ENCODE measurements at regions not wholly inside any gene's neighbourhood (a gene's known extent, or its start where the extent isn't known, plus 50 kb on each side); places are given as distances from the start of the nearest gene placed in this dataset.

DNA sequence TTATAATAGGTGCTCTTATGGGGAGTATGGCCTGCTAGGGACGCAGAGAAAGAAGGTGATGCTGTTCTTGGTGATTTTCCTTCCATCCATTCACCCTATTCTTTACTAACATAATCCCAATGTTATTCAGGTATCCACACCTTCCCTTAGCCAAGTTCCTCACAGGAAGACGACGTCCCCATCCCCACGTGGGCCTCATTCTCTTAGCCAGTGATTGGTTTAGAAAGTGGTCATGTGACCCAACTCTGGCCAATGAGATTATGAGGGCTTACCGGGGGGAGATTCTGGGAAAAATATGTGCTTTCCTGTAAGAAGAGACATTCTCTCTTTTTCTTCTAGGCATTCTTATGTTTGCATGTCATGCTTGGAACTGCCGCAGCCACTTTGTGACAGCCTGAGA, 474.7 kb downstream of the HAPSTR1 start:
- DNase-seq (ENCODE audit: low read depth, low spot score): no peak

DNA sequence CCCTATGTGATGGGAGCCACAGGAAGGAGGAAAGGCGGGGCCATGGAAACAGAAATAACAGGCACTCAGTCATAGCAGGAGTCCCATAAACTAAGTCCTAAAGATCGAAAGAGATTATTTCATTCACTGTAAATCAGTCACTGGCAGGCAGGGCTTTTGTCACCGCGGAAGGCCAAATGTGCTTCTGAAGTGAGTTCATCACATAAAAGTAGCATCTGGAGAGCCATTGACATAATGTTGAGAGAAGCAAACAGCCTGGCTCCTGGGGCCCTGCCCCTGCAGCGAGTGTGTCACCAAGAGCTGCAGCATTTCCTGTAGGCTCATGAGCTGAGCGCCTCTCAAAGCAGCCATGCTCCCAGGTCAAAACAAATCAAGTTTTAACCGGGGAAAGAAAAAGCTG, 476.2 kb downstream of the HAPSTR1 start:
- no peak for DNase-seq (ENCODE audit: low read depth, low spot score)

DNA sequence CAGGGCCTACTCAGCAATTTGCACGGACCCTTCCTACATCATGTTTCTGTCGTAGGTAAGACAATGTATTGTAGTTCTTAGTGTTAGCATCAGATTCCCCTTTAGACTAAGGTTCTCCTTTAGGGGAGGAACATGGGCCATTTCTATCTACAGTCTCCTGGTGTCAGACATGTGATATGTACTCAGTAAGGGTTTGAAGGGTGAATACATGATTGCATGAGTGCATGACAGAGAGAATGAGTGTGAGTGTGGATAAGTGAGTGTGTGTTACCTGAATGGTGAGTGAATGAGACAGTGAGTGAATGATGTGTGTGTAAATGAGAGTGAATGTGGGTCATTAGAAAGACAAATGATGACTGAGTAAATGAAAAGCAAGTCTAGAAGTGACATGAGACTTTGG, 476.8 kb downstream of the HAPSTR1 start:
- DNase-seq (ENCODE audit: low read depth, low spot score): no peak

DNA sequence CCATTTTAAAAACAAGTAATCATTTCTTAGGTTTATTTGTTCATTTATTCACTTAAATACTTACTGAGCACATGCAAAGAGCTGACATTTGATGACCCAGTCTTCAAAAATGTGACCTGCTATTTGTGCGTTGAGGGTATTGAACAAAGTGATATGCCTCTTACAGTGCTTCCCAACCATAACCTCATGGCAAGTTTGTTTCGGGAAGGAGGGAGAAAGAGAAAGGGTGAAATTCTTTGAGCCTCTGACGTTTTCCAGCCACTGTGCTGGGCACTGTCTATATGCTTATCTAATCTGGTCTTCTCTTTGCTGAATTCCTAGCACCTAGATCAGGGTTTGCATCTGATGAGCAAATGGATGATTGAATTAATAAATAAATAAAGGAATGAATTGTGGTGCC, 479.1 kb downstream of the HAPSTR1 start:
- DNase-seq (ENCODE audit: low read depth, low spot score): no peak

DNA sequence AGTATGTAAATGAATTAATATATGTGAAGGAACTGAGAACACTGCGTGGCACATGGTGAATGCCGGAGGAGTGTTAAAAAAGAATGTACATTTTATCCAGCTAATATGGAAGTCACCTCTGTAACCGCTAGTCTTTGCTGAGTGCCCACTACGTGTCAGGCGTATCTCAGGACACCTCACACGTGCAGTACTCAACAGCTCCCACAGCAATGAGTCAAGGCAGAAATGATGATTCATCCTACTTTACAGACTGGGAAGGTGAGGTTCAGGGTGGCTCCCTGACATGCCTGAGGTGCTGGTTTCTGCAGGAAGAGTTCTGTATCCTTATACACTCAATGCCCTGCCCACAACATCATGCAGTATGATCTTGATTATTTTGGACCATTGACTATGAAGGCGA, 487.0 kb downstream of the HAPSTR1 start:
- no peak for DNase-seq (ENCODE audit: low read depth, low spot score)

DNA sequence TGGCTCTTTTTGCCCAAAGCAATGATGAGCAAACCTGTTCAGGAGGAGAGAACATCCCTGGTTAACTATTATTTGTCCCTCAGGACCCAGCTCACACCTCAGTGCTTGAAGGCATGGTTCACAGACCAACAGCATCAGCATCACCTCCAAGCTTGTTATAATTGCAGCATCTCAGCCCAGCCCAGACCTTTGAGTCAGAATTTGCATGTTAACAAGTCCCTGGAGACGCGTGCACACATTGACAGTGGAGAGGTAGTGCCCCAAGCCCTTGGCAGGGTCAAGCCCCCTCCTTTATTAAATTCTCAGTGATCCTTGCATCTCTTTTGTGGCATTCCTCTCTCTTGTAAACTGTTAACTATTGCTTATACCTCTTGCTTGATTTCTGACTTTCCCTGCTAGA, 488.6 kb downstream of the HAPSTR1 start:
- DNase-seq (ENCODE audit: low read depth, low spot score): no peak

DNA sequence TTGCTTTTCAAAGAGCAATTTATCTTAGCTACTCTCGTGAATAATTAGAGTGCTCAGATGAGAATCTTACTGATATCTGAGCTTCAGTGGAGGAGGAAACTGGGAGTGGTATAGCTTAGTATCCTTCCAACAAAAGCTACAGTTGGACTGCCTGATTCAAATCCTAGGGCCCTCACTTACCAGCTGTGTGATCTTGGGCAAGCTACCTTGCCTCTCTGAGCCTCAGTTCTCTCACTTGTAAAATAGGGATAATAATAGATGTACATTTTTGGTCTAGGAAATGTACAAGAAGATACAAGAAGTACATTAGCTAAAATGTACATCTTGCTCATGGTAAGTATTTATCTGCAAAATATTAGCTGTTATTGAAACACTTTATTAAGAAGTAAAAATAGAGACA, 502.0 kb downstream of the HAPSTR1 start:
- no peak for DNase-seq (ENCODE audit: low read depth, low spot score)

DNA sequence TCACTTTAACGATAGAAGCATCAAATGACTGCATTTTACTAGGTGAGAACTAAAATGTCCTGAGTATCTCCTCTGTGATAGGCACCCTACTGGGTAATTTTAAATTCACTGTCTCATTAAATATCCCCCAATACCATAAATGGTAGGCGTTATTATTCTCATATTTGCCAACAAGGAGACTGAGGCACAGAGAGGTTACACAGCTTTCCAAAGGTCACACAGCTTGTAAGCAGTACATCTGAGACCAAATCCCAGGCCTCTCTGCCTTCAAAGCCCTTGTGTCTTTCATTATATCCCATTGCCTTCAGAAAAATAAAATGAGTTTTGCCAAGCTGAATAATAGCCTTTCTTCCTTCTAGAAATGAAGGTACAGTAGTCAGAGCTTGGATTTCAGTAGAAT, 502.6 kb downstream of the HAPSTR1 start:
- DNase-seq (ENCODE audit: low read depth, low spot score): no peak

DNA sequence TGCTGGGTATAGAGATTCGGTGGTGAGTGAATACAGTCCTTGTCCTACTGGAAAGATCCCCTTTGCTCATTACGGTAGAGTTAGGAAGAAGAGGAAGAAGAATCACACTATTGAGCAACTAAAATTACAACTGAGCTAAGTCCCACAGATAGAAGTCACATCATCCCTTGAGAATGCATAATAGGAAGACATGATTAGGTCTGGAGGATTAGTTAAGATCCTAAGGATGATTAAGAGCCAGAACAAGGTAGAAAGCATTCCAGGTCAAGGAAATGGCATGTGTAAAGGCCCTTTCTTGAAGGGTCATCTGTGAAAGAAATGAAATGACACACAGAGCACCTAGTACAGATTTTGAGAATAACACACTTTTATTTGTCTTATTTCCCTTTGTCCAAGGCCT, 503.5 kb downstream of the HAPSTR1 start:
- DNase-seq (ENCODE audit: low read depth, low spot score): no peak

DNA sequence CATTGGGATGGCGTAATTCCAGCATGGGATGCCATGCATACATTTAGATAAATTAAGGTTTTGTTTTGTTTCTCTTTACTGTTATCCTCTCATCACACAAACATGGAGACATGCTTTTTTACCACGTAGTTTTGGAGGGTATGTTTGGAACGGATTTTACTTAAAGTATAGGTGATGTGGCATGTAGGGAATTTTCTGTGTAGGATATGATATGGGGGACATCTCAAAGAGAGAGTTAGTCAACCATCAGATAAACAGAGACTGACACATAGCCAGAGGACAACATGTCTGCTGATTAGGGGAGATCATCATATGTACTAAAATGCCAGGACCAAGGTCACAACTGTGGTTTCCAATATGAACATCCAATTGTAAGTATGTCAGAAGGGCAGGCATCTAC, 503.9 kb downstream of the HAPSTR1 start:
- no peak for DNase-seq (ENCODE audit: low read depth, low spot score)

DNA sequence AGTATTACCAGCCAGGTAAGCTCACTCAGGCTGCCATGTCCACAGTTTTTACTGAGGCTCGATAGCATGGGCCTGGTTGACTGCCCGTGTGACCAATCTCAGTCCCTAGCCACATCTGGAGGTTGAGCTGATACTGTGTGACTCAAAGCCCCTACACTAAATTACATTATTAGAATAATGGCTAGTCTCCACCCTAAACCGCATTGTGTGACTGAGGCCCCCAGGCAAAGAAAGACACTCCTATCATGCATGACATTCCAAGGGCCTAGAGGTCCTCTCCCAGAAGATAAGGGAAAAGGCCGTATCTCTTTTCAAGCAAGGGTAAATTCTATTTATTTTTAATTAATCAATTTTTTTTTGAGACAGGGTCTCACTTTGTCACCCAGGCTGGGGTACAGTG, 505.3 kb downstream of the HAPSTR1 start:
- no peak for DNase-seq (ENCODE audit: low read depth, low spot score)

DNA sequence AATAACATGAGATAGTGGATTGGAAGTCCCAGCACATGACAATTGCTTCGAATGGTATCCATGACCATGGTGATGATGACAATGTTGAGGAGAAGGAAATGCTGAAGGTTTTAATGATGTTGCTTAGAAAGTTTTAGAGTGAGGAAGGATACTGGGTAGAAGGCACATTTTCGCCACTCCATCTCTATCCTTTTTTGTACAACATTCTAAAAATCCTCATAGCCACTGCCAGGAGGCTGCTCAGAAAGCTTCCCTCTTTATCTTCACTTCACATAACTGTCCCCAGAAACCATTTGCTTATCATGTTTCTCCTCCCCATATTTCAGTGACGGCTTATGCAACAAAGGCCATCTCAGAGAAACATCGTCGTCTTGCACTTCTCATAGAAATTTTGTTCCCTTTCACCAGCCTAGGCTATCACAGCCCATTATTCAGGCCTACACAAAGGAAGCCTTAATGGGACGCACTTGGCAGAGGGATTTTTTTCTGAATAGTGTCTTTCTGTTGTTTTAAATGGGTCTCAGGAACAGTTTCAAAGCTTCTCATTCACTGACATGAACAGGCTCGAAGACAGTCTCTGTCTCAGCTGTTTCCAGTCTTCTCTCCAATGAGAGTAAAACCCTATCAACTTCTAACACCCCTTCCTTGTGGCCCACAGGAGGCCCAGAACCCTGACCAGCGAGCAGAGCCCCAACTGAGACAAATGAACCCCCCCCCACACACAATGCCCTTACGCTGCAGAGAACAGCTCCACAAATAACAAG, 506.7 kb downstream of the HAPSTR1 start:
- DNase-seq (ENCODE audit: low read depth, low spot score): no peak

DNA sequence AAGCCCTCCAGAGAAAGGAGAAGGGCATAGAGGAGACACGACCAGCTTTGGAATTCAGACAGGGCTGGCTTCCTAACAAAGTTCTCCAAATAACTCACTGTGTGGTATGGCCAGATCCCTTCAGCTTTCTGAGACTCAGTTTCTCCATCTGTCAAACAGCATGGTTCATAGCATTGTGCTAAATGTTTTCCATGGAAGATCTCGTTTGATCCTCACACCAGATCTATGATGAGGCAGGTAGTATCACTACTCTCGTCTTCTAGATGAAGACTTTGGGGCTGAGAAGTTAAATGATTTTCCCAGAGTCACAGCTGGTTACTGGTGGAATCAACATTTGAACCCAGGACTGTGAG, 507.3 kb downstream of the HAPSTR1 start:
- DNase-seq (ENCODE audit: low read depth, low spot score): no peak

DNA sequence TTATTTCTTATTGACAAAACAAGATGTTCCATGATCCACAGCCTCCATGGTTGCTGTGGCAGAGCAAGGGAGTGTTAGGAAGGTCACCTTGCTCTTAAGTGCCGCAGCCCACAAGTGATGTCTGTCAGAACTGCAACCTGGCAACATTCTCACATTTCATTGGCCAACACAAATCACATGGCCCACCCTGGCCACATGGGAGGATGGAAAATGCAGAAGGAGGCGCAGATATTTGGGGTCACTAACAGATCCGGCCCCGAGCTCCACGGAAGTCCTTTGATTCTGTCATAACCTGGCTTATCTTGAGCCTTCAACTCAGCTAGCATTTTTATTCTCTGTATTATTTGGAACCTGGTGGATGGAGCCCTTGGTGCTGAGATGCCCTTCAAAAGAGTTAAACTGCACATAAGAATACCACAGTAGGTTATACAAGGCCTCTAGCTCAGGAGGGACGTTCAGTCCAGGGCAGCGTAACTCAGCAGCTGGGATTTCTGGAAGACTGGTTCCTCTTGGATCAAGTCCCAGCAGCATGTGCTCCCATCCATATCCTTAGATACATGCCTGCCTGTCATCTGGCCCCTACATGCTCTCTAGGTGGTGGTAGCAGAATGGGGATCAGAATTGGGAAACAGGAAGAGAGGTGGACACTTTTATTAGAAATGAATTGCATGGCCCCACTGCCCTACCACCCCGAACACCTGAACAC, 508.1 kb downstream of the HAPSTR1 start:
- no peak for DNase-seq (ENCODE audit: low read depth, low spot score)

DNA sequence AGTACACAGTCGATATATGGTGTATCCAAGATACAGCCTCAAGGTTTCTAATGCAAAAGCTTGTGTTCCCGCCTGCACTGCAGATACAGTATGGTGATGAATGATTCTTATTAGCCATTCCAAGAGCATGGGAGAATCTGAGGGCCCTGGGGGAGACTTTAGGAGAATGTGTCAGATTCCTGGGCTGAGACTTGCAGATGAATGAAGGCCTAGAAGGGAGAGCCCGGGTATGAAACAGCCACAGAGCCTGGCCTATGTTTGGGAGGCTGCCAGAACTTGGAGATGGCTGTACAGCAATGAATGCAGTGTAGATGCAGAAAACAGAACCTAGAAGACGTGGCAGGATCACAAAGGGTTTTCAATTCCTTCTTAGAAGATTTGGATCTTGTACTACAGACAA, 510.7 kb downstream of the HAPSTR1 start:
- no peak for DNase-seq (ENCODE audit: low read depth, low spot score)

DNA sequence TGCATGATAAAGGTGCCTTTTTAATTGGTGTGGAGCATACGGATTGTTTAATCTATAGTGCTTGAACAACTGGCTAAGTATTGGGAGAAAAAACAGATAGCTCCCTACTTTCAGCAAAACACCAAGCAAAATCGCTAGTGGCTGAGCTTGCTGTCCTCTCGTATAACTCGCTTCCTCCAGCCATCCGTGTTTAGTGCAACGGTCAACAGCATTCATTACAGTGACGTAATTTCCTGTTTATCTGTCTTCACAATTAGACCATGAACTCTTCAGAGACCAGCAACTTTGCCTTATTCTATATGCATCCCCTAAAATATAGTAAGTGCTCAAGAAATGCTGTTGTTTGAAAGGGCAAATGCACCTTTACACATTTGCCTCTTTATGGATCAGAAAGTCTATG, 511.9 kb downstream of the HAPSTR1 start:
- no peak for DNase-seq (ENCODE audit: low read depth, low spot score)

DNA sequence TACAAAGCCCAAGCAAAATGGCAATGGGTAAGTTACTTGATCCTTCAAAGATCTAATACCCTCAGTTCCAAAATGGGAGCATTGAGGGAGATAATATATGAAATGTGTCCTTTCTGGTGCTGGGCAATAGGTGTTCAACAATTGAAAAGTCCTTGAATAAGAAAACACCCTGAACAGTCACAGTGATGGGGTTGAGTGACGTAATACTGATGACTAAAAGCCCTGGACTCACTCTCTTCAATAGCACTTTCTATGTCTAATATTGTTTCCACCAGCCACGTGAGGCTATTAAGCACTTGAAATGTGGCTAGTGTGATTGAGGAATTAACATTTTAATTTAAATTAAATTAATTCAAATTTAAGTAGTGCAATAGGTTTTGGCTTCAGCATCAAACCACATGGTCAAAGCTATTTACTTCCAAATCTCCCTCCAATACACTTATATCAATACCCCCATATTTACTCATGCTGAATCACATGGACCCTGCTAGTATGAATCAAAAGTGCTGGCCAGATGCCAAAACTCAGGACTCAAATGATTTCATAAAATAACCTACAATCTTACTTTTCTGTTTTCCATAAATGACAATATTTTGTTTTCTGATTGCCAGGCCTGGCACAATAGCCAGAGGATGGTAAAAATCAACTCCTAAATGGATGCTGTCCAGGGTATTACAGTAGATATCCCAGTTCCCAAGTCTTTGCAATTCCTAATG, 516.2 kb downstream of the HAPSTR1 start:
- DNase-seq (ENCODE audit: low read depth, low spot score): no peak

DNA sequence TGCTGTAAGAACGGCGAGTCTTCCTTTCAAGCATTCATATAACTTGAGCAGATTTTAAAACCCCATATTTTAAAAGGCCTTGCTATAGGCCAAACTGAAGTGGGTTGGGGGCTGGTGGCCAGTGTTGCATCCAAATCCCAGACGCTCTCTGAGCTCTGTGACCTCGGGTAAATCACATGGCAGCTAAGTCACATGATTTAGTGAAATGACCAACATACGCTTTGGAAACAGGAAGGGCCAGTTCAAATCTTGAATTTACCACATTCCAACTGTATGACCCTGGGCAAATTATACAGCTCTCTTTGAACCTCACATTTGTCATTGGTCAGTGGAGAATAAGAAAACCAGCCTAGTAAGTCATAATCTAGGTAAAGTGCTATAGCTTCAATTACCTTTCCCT, 519.3 kb downstream of the HAPSTR1 start:
- DNase-seq (ENCODE audit: low read depth, low spot score): peak; percentile 23

DNA sequence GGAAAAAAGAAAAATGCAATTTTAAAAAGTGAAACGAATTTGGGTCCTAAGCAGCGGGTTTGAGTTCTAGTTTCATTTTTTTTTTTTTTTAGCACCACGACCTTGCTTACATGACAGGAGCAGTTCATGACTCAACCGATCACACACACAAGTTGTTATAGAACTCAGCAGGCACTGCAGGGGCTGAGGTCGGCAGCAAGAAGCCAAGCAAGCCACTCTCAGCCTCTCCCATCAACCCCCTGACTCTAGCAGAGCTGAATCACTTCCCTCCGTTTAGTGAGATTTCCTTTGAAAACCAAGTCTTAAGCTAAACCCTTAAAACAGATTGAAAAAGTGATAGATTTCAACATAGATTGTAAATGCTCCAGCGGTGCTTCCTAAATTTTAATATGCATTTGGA, 520.8 kb downstream of the HAPSTR1 start:
- no peak for DNase-seq (ENCODE audit: low read depth, low spot score)

DNA sequence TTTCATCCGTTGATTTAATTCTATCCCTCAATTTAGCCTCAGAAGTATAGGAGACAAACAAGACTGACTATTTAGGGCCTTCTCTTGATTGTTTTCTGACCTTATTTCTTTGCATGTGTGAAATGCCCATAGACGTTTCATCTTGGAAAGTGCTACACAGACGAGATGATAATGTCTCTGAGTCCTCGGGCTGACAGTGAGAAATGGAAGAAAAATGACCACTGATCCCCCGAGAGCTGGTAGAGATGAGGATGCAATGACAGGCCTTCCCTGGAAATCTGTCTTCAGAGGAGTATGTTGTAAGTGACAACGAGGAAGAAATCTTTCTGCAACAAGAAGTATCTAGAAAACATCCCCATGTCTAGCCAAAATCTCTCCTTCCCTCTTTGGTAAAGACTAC, 522.9 kb downstream of the HAPSTR1 start:
- no peak for DNase-seq (ENCODE audit: low read depth, low spot score)

DNA sequence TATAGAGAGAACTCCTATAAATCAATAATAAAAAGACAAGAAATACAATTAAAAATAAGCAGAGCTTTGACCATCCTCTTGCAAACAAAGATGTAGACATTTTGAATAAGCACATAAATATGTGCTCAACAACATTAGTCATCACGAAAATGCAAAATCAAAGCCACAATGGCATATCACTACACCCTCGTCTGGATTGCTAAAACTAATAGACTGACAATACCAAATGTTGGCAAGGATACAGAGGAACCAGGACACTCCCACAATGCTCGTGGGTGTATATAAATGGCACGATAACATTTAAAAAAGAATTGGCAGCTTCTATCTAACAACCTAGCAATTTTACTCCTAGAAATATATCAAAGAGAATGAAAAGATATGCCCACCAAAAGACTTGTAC, 530.8 kb downstream of the HAPSTR1 start:
- DNase-seq (ENCODE audit: low read depth, low spot score): no peak

DNA sequence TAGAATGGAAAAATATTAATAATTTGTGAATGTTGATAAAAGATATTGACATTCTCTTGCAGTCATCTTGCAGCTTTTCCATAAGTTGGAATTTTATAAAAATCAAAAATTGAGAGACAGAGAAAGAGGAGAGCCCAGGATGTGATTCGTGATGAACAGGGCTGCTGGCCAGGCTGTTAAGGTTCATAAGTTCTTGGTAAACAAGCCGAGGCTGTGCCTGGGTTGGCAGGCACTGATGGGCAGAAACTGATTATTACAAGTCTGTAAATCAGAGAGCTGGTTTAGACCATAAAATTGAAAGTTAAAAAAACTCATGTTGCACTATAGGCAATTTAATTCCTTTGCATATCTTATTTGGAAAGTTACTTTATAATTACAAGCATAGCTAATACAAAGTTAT, 533.7 kb downstream of the HAPSTR1 start:
- DNase-seq (ENCODE audit: low read depth, low spot score): no peak

DNA sequence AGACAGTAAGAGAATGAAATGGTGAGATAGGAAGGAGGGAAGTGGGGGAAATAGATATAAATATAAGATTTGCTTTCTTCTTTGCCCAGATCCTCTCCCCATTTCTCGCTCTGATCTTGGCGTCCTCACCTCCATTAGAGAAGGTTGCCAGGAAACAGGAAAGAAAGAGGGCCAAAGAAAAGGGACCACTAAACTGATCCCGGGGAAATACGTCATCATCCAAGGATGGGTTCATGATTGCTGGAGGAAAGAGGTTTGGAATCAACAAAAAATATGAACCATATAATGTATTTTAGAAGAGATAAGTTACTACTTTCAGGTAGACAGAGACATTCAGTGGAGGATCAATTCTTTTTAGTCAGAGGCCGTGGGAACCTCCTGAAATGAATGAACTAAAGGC, 536.0 kb downstream of the HAPSTR1 start:
- no peak for DNase-seq (ENCODE audit: low read depth, low spot score)

Data from iPS DF 19.7 (cell line).